IMR-90 (cell line): ENCODE measurements at regions not wholly inside any gene's neighbourhood (a gene's known extent, or its start where the extent isn't known, plus 50 kb on each side); places are given as distances from the start of the nearest gene placed in this dataset.

ENCODE experiments used
- ATAC-seq: fragments of 200-7000 bp; cut with Tn5 transposase; 2 replicates; pipeline ENCODE4 v1.9.1; 2020; ENCODE audit warnings: low read depth, mild to moderate bottlenecking, moderate library complexity
- BruUV-seq: library from RNA; stranded (reverse); fragments of 400-500 nt; replicated peaks from 2 replicates; lab custom pipeline; 2021; lab: Mats Ljungman, UMichigan
- CTCF ChIA-PET: fragments of 300-600 bp; formaldehyde crosslinking; extraction: SDS; loops from one replicate; lab custom pipeline; 2021; ENCODE audit warnings: antibody characterized with exemption; lab: Yijun Ruan, JAX
- POLR2A ChIA-PET: fragments of 300-600 bp; sonication (Branson Sonifier 250); formaldehyde crosslinking; loops from one replicate; lab custom pipeline; 2022; ENCODE audit warnings: antibody characterized with exemption; ENCODE audit not compliant: unreplicated experiment; lab: Charles Lee
- DNase-seq: peaks from one replicate; pipeline ENCODE4 v3.0.0; 2013
- H2AFZ ChIP-seq: replicated peaks from 2 replicates; pipeline ENCODE3; 2013; ENCODE audit warnings: low read length, mild to moderate bottlenecking; ENCODE audit not compliant: poor library complexity
- H2AK5ac ChIP-seq: 2 replicates; pipeline ENCODE4 v1.6.1; 2013; ENCODE audit warnings: low read depth, low read length, inconsistent platforms
- H2AK9ac ChIP-seq: replicated peaks from 2 replicates; pipeline ENCODE3; 2013; ENCODE audit warnings: mild to moderate bottlenecking, low read depth, low read length, moderate library complexity; ENCODE audit not compliant: poor library complexity
- H2BK120ac ChIP-seq: 2 replicates; pipeline ENCODE4 v1.6.1; 2013; ENCODE audit warnings: low read depth, low read length, inconsistent platforms
- H2BK15ac ChIP-seq: 3 replicates; pipeline ENCODE4 v1.6.1; 2013; ENCODE audit warnings: low read depth, low read length, inconsistent platforms
- H2BK20ac ChIP-seq: 2 replicates; pipeline ENCODE4 v1.6.1; 2013; ENCODE audit warnings: low read depth, mild to moderate bottlenecking, inconsistent platforms, low read length, moderate library complexity
- H2BK5ac ChIP-seq: 2 replicates; pipeline ENCODE4 v1.6.1; 2013; ENCODE audit warnings: mild to moderate bottlenecking, low read depth, low read length, inconsistent platforms; ENCODE audit not compliant: poor library complexity, severe bottlenecking
- H3K14ac ChIP-seq: replicated peaks from 2 replicates; pipeline ENCODE4 v1.6.1; 2013; ENCODE audit warnings: low read depth, low read length, inconsistent platforms
- H3K18ac ChIP-seq: 2 replicates; pipeline ENCODE4 v1.6.1; 2013; ENCODE audit warnings: low read depth, low read length, control low read depth
- H3K23ac ChIP-seq: 2 replicates; pipeline ENCODE4 v1.6.1; 2013; ENCODE audit warnings: low read depth, low read length, inconsistent platforms
- H3K27ac ChIP-seq: 2 replicates; pipeline ENCODE4 v1.5.1; 2013; ENCODE audit warnings: mild to moderate bottlenecking, control low read depth, low read length; ENCODE audit not compliant: insufficient read depth
- H3K27me3 ChIP-seq: 2 replicates; pipeline ENCODE4 v1.6.1; 2013; ENCODE audit warnings: low read length; ENCODE audit not compliant: control insufficient read depth, insufficient read depth
- H3K36me3 ChIP-seq: 2 replicates; pipeline ENCODE4 v1.6.1; 2013; ENCODE audit warnings: low read length, mixed read lengths; ENCODE audit not compliant: control insufficient read depth, insufficient read depth
- H3K4ac ChIP-seq: 2 replicates; pipeline ENCODE4 v1.6.1; 2013; ENCODE audit warnings: low read depth, low read length, inconsistent platforms
- H3K4me1 ChIP-seq: 2 replicates; pipeline ENCODE4 v1.6.1; 2013; ENCODE audit warnings: low read length, mixed read lengths; ENCODE audit not compliant: control insufficient read depth, insufficient read depth
- H3K4me2 ChIP-seq: 2 replicates; pipeline ENCODE4 v1.6.1; 2013; ENCODE audit warnings: low read depth, mild to moderate bottlenecking, control low read depth, low read length, moderate library complexity
- H3K4me3 ChIP-seq: 2 replicates; pipeline ENCODE4 v1.5.1; 2013; ENCODE audit warnings: low read depth, mild to moderate bottlenecking, control low read depth, low read length, moderate library complexity; ENCODE audit not compliant: insufficient read depth
- H3K56ac ChIP-seq: 2 replicates; pipeline ENCODE4 v1.6.1; 2013; ENCODE audit warnings: low read length, inconsistent platforms; ENCODE audit not compliant: insufficient read depth; ENCODE audit errors: extremely low read depth
- H3K79me1 ChIP-seq, 2 experiments: 2 replicates each; pipeline ENCODE4 v1.6.1; 2013; ENCODE audit warnings: low read length in 2 of 2, inconsistent platforms in 1 of 2, low read depth in 1 of 2
- H3K9ac ChIP-seq: 2 replicates; pipeline ENCODE4 v1.6.1; 2013; ENCODE audit warnings: low read depth, low read length, control low read depth
- H3K9me1 ChIP-seq: 2 replicates; pipeline ENCODE4 v1.6.1; 2013; ENCODE audit warnings: low read length, inconsistent platforms; ENCODE audit not compliant: insufficient read depth
- H3K9me3 ChIP-seq: 2 replicates; pipeline ENCODE4 v1.6.1; 2013; ENCODE audit warnings: low read length; ENCODE audit not compliant: control insufficient read depth, insufficient read depth
- H4K20me1 ChIP-seq: 2 replicates; pipeline ENCODE4 v1.6.1; 2013; ENCODE audit warnings: low read length, inconsistent platforms; ENCODE audit not compliant: insufficient read depth
- H4K5ac ChIP-seq: 2 replicates; pipeline ENCODE4 v1.6.1; 2013; ENCODE audit warnings: mild to moderate bottlenecking, low read depth, low read length, control low read depth
- H4K8ac ChIP-seq, 2 experiments: 2 replicates each; pipeline ENCODE4 v1.6.1; 2013; ENCODE audit warnings: low read depth in 2 of 2, low read length in 2 of 2, control low read depth in 1 of 2, inconsistent platforms in 1 of 2
- H4K91ac ChIP-seq: 2 replicates; pipeline ENCODE4 v1.6.1; 2013; ENCODE audit warnings: low read depth, low read length, inconsistent platforms; ENCODE audit not compliant: insufficient read depth
- BHLHE40 ChIP-seq: fragments of 150-350 bp; IDR thresholded peaks from 2 replicates; pipeline ENCODE4 v1.6.1; 2016; ENCODE audit warnings: mild to moderate bottlenecking, low read depth, low read length
- CEBPB ChIP-seq: IDR thresholded peaks from 2 replicates; pipeline ENCODE4 v1.6.1; 2012; ENCODE audit warnings: low read depth, low read length, improper control_type of control experiment
- ELK1 ChIP-seq: fragments of 150-350 bp; IDR thresholded peaks from 2 replicates; pipeline ENCODE4 v1.6.1; 2016; ENCODE audit warnings: low read depth, mild to moderate bottlenecking, low read length, moderate library complexity, borderline replicate concordance
- RFX5 ChIP-seq: IDR thresholded peaks from 2 replicates; pipeline ENCODE4 v1.8.0; 2012; ENCODE audit warnings: low read depth, mild to moderate bottlenecking, low read length, moderate library complexity
- WGBS, 2 experiments: methylation state at CpG; one replicate each; pipeline versions ENCODE4 v1.1.5 to v1.1.7; 2013; ENCODE audit warnings: missing lambda C conversion rate in 2 of 2; ENCODE audit not compliant: insufficient read length in 1 of 2; ENCODE audit errors: extremely low coverage in 2 of 2; 5-methylcytosine and 5-hydroxymethylcytosine counted together
- dilution Hi-C: fragments of 300-500 bp; cut with HindIII; formaldehyde crosslinking; loops from one replicate; pipeline ENCODE4 v1.14.3; 2018; ENCODE audit warnings: low sequenced_read_pairs; ENCODE audit not compliant: unreplicated experiment
- in situ Hi-C: fragments of 300-500 bp; cut with MboI; formaldehyde crosslinking; loops from 3 replicates; pipeline ENCODE4 v1.14.3; 2019; ENCODE audit warnings: low sequenced_read_pairs, inconsistent platforms, mixed read lengths
- intact Hi-C: fragments of 100-400 bp; cut with micrococcal nuclease; formaldehyde crosslinking; loops from 2 replicates; pipeline ENCODE4 v1.10.0; 2022

GRCh38 chr16:80079072-80079471 is 461.7 kb upstream of the DYNLRB2 start:
- in situ Hi-C loops (no loop called here), intact Hi-C loops (no loop called here), dilution Hi-C loops (no loop called here)
- H3K23ac ChIP-seq, result no peak overlapping the region
- no peak overlapping the region for H3K14ac ChIP-seq
- no peaks in the 10 kb centered on the region for H3K36me3 ChIP-seq
- no peak overlapping the region for H2AFZ ChIP-seq
- H4K20me1 ChIP-seq, result no peaks in the 10 kb centered on the region
- no peak overlapping the region for H3K27ac ChIP-seq
- H4K5ac ChIP-seq, result no peak overlapping the region
- H3K4ac ChIP-seq, result no peak overlapping the region
- H3K9me1 ChIP-seq, result no peaks in the 10 kb centered on the region
- no peak overlapping the region for H2BK120ac ChIP-seq
- no peak overlapping the region for H2AK9ac ChIP-seq
- ChIA-PET CTCF (no interaction called here), POLR2A (no interaction called here)
- DNase-seq (no peak), ATAC-seq (no peak)
- no peak overlapping the region for H2BK5ac ChIP-seq
- H3K18ac ChIP-seq, result no peak overlapping the region
- H2BK15ac ChIP-seq, result no peak overlapping the region
- WGBS, 2 experiments, result no CpG with 5 or more reads among the region's 3 CpGs
- no peak overlapping the region for H4K8ac ChIP-seq
- no peak overlapping the region for H2BK20ac ChIP-seq
- BruUV-seq, result no TSS peak
- TF ChIP-seq BHLHE40 (no peak), CEBPB (no peak), ELK1 (no peak), RFX5 (no peak)
- no peak overlapping the region for H3K4me3 ChIP-seq
- no peaks in the 10 kb centered on the region for H3K79me1 ChIP-seq
- H3K4me2 ChIP-seq, result no peak overlapping the region
- H3K27me3 ChIP-seq, result no peaks in the 10 kb centered on the region
- no peak overlapping the region for H3K9ac ChIP-seq
- H4K91ac ChIP-seq, result no peak overlapping the region
- no peaks in the 10 kb centered on the region for H3K9me3 ChIP-seq
- H3K56ac ChIP-seq, result no peak overlapping the region
- no peak overlapping the region for H2AK5ac ChIP-seq
- H3K4me1 ChIP-seq, result no peaks in the 10 kb centered on the region
